Activated CD8-positive, alpha-beta memory T cell treated with anti-CD3 and anti-CD28 coated beads, Interleukin-2, amount 10 ng/mL, durations not matched to agents 7 days and 5 days (primary cell): ENCODE measurements at regions not wholly inside any gene's neighbourhood (a gene's known extent, or its start where the extent isn't known, plus 50 kb on each side); places are given as distances from the start of the nearest gene placed in this dataset.
"Not testable (repeated sequence)": the region's sequence is repeated elsewhere in the genome, so short reads cannot be mapped to it uniquely, and the experiment has no call there.

Experiments used
- ATAC-seq: fragments of 150-1000 bp; cut with Tn5 transposase; one replicate; pipeline ENCODE4 v1.10.0; 2021; ENCODE audit warnings: moderate library complexity
- CTCF ChIA-PET: fragments of 350-600 bp; sonication (Branson Sonifier 250); formaldehyde crosslinking; loops from one replicate; lab custom pipeline; 2021; ENCODE audit warnings: antibody characterized with exemption; lab: Charles Lee
- DNase-seq: peaks from one replicate; pipeline ENCODE4 v3.0.0-alpha.2; 2020
- H3K27ac Mint-ChIP-seq: one replicate; pipeline ENCODE4 v1.8.0; 2021; ENCODE audit warnings: mild to moderate bottlenecking, mixed read lengths
- H3K27me3 Mint-ChIP-seq: one replicate; pipeline ENCODE4 v1.8.0; 2021; ENCODE audit warnings: mixed read lengths
- H3K36me3 Mint-ChIP-seq: one replicate; pipeline ENCODE4 v1.8.0; 2021; ENCODE audit warnings: mild to moderate bottlenecking, mixed read lengths
- H3K4me1 Mint-ChIP-seq: one replicate; pipeline ENCODE4 v1.8.0; 2021; ENCODE audit warnings: mixed read lengths
- H3K4me3 Mint-ChIP-seq: one replicate; pipeline ENCODE4 v1.8.0; 2021; ENCODE audit warnings: mild to moderate bottlenecking, moderate library complexity, mixed read lengths
- H3K9me3 Mint-ChIP-seq: one replicate; pipeline ENCODE4 v1.8.0; 2022; ENCODE audit warnings: low read depth, mixed read lengths

DNA sequence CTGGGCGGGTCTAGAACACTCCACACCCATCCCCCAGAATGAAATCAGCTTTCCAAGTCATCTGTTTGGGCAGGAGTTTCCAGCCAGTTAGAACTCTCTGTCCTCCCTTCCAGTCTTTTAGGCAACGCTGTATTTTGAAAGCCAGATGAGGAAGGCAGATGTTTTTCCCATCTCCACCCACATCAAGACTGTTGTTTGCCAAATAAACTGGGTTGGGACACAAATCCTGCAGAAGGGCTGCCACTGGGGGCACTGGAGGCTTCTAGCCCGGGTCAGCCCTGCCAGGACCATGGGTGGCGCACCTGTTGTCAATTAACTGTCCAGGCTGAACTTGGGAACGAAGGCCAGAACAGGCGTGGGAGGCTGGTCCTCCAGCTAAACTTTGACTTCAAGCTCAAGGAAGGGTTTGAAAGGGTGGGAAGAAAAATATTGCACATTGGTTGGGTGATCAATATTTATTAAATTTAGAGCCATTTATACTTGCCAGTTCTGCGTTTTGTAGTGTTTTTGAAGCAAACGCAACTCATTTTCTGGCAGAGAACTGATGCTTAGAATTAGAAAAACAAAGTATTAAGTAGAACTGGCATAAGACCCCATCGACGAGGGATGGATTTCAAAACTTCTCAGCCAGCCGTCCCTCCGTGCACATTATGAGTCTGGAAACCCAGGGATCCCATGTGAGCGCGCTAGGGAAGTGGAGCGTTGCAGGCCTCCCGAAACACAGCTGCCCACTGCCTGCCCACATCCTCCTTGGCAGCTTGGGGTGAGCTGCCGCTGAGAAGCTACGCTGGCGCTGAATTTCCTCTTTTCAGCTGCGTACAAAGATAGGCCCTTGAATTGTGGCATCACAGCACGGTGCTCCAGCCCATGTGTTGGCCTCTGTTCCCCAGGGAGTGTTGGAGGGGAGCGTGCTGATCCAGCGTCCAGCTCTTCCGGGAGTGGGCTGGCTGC is 297.4 kb downstream of the QKI start:
- H3K4me1 Mint-ChIP-seq, result peaks cover 7% of the 10 kb centered on the region
- peak; percentile 49 for ATAC-seq
- H3K27ac Mint-ChIP-seq, result no peak overlapping the region
- H3K27me3 Mint-ChIP-seq, result peaks cover 8% of the 10 kb centered on the region
- H3K9me3 Mint-ChIP-seq, result no peaks in the 10 kb centered on the region
- no peak overlapping the region for H3K4me3 Mint-ChIP-seq
- CTCF ChIA-PET, result no interaction called here
- no peak for DNase-seq
- no peaks in the 10 kb centered on the region for H3K36me3 Mint-ChIP-seq

DNA sequence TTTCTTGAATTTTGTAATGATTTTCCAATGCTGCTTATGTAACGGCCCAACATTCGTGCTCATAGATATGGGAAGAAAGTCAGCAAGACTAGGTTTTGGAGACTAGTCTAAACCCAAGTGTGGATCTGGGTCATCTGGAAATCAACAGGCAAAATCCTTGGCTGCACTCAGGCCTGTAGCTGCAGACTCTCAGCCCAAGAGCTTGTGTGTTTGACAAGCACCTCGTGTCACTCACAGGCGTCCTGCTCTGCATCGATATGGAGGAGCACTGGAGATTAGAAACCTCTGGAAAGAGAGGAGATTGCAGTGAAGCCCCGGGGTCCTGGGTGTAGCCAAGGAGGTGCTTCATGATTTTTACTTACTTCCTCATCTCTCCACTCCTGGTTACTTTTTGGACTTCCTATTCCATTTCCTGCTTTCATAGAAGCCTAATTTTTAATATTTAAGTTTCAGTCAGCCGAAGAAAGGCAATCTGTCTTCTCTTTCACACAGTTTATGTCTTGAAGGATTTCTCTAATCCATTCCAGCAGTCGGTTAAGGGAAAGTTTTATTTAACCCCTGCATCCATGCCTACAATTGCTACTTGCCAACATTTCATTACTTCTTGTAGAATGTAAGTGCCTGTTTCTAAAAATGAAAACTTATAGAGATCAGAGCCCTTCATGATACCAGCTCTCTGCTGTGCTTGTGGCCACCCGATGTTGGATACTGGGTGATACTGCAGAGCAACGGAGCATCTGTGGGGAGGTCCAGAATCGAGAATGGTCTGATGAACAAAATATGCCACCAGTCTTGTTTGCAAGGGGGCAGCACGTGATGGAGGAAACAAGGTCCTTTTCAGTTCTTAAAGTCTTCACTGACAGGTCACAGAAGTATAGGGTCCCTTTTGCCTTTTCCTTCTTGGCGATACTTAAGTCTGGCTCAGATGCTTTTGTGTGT is 296.3 kb downstream of the QKI start:
- Mint-ChIP-seq H3K4me1 (peaks cover 7% of the 10 kb centered on the region), H3K9me3 (no peaks in the 10 kb centered on the region), H3K27ac (no peak overlapping the region), H3K27me3 (peaks cover 8% of the 10 kb centered on the region), H3K36me3 (no peaks in the 10 kb centered on the region), H3K4me3 (no peak overlapping the region)
- ATAC-seq (no peak), DNase-seq (no peak)
- CTCF ChIA-PET, result no interaction called here

DNA sequence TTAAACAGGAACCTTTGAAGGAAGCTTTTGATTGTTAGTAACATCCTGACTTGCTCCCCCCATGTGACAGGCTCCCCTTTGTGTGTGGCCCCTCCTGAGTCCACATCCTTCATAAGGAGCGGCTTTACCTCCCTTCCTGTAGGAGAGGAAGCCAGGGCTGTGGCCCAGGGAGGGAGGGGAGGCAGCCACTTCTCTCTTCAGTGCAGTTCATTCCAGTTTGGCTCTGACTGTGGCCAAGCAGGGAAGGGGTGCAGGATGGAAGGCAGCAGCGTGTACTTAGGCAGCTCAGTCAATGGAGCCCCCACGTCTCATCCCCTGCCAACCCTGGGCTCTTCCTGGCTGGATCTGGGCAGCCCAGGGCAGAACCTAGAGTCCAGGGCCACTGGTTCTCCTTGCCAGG is 295.2 kb downstream of the QKI start:
- DNase-seq, result no peak
- peaks cover 7% of the 10 kb centered on the region for H3K4me1 Mint-ChIP-seq
- no peaks in the 10 kb centered on the region for H3K9me3 Mint-ChIP-seq
- no peak for ATAC-seq
- peaks cover 8% of the 10 kb centered on the region for H3K27me3 Mint-ChIP-seq
- H3K4me3 Mint-ChIP-seq, result no peak overlapping the region
- CTCF ChIA-PET, result no interaction called here
- H3K27ac Mint-ChIP-seq, result no peak overlapping the region
- H3K36me3 Mint-ChIP-seq, result no peaks in the 10 kb centered on the region

DNA sequence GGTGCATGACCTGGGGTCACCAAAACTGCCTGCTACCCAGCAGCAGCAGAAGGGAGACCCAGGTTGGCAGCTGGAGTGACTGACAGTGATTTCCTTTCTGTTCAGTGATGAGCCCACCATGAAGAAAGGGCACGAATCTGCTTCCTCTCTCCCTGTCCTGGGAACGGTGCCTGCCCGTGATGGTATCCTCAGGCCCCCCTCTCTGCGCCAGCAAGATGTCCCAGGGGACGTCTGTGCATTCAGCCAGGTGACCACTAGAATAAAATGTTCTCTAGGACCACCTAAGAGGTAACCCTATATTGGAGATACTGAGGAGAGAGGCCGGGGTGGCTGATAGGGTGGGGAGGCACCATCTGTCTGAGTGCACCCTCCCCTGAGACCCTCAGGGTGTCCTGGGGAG is 294.7 kb downstream of the QKI start:
- DNase-seq (no peak), ATAC-seq (no peak)
- Mint-ChIP-seq H3K27ac (no peak overlapping the region), H3K36me3 (no peaks in the 10 kb centered on the region), H3K4me3 (no peak overlapping the region), H3K9me3 (no peaks in the 10 kb centered on the region), H3K4me1 (peaks cover 7% of the 10 kb centered on the region), H3K27me3 (peaks cover 8% of the 10 kb centered on the region)
- CTCF ChIA-PET, result no interaction called here

DNA sequence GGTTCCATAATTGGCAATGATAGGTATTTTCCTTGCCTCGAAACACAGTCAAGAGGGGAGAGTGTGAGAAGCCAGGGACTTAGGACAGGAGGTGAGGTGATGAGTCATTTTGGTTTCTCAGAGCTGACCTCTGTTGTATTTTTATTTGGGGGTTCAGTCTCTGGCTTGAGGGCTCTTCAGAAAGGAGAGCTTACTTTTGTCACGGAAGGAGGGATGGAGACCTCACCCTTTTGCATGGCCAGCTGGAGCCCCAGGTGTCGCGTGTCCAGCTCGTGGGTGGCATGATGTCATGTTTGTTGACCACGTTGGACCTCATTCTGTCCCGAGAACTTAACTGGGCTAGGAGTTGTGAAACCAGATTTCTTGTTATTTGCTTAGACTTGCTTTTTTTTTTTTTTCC is 293.9 kb downstream of the QKI start:
- no peak overlapping the region for H3K27ac Mint-ChIP-seq

DNA sequence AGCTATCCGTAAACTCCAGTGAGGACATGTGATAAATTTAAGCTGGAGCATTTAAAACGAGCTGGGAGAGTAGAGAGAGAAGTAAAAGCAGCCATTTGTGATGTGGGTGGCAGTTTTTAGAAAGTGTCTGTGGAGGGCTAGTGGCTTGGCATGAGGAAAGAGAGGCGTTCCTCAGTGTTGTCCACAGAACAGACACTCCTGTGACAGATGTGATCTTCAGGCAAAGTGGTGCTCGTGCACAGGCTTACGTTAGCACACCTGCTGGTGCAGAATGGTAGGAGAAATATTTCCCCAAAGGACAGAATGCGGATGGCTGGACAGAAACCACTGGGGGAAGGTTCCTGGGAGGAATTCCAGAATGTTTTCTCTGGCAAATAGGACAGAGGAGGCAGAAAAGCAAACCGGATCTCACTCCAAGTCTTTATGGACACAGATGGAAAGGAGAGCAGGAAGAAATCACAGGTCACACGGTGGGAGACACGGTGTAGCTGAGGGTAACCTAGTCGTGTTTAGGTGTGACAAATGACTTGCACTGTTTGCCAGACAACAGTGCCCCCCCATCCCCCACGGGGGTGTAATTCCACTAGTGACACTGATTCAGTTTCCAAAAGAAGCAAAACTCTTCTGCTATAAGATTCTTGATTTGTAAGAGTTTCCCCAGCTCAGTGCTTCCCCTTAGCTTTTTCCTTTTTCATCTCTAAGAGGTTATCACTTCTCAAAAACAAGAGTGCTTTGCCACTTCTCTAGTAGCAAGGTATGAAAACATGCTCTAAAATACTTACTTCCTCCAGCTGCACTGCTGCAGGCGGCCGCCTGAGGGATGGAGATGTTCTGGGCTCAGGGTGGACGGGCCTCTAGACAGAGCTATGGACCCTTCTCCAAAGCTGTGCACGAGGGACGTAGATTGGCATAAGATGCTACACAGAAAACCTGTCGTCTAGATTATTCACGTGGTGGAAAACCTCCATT is 293.2 kb downstream of the QKI start:
- Mint-ChIP-seq H3K4me3 (no peak overlapping the region), H3K36me3 (no peaks in the 10 kb centered on the region), H3K27ac (no peak overlapping the region), H3K4me1 (peaks cover 7% of the 10 kb centered on the region), H3K9me3 (no peaks in the 10 kb centered on the region), H3K27me3 (peaks cover 8% of the 10 kb centered on the region)
- CTCF ChIA-PET, result interaction anchor here (0.6 kb wide), 1 partner anchor 280 kb away, joined by 5 read pairs; no protein-coding TSS in a partner anchor
- ATAC-seq, result no peak
- no peak for DNase-seq

More for the DNA sequence above, 293.9 kb downstream of the QKI start:
- peaks cover 8% of the 10 kb centered on the region for H3K27me3 Mint-ChIP-seq
- ATAC-seq, result no peak
- peaks cover 7% of the 10 kb centered on the region for H3K4me1 Mint-ChIP-seq
- H3K36me3 Mint-ChIP-seq, result no peaks in the 10 kb centered on the region
- H3K4me3 Mint-ChIP-seq, result no peak overlapping the region
- H3K9me3 Mint-ChIP-seq, result no peaks in the 10 kb centered on the region
- no peak for DNase-seq
- CTCF ChIA-PET, result no interaction called here

DNA sequence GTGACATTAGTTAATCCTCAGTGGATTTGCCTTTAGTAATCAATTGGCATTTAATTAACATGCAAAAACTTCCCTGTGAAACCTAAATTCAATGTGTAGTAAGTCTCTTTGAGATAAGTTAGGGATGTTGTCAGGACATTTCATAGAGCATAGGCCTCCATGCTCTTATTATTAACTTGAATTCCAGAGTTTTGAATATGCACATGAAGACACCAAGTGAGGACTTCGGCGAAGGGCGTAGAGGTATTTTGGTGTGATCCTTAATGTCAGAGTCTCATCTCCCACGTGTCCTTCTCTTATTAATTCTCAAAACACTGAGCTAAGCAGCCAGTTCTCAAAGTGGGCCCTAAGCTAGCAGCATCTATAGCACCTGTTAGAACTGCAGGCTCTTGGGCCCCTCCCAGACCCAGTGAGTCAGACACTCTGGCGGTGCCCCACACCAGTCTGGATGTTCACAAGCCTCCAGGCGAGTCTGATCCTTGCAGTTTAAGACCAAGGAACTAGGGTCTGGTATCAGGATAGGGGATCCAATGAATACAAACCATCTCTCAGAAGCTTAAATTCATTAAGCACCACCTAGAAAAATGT is 292.1 kb downstream of the QKI start:
- Mint-ChIP-seq H3K9me3 (no peaks in the 10 kb centered on the region), H3K27me3 (peaks cover 8% of the 10 kb centered on the region), H3K4me3 (no peak overlapping the region), H3K36me3 (no peaks in the 10 kb centered on the region), H3K4me1 (no peaks in the 10 kb centered on the region), H3K27ac (no peak overlapping the region)
- CTCF ChIA-PET, result no interaction called here
- DNase-seq (no peak), ATAC-seq (no peak)

DNA sequence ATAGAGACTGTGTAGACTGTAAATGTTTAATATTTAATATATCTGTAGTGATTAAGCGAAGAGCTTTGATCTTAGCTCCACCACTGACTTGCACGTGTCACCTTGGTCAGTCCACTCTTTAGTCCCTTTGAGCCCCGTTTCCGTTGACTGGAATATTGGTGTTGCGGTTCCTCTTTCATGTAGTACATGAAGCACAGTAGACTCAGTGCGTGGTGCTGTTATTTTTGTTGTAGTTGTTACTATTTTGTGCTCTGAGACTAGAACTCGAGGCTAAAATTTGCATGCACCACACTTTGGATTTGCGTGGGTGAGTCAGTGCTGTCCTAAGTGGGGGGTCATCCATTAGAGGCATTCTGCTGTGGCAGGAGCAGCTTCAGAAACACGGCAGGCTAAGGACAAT is 291.4 kb downstream of the QKI start:
- CTCF ChIA-PET, result no interaction called here
- Mint-ChIP-seq H3K27me3 (peaks cover 3% of the 10 kb centered on the region), H3K4me3 (no peak overlapping the region), H3K4me1 (no peaks in the 10 kb centered on the region), H3K9me3 (no peaks in the 10 kb centered on the region), H3K27ac (no peak overlapping the region), H3K36me3 (no peaks in the 10 kb centered on the region)
- DNase-seq (no peak), ATAC-seq (no peak)

DNA sequence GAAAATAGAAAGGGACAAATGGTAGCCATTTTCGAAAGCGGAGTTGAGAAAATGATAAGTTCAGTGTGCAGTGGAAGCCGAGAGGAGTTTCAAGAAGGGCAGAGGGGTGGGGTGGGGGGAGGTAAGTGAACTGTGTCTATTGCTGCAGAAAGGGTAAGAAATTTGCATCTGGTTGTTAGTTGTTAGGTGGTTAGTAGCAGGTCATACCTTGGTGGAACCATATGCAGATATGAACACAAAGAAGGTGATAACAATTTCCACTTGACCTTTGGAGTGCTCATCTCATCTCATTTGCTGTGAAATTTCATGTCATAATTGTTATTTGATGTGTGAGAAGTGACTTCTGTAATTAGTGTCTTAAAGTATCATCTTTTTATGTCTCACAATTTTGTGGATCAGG is 288.2 kb downstream of the QKI start:
- DNase-seq, result no peak
- no peaks in the 10 kb centered on the region for H3K9me3 Mint-ChIP-seq
- H3K27me3 Mint-ChIP-seq, result no peaks in the 10 kb centered on the region
- no peaks in the 10 kb centered on the region for H3K36me3 Mint-ChIP-seq
- no peak for ATAC-seq
- H3K4me3 Mint-ChIP-seq, result no peak overlapping the region
- CTCF ChIA-PET, result no interaction called here
- H3K4me1 Mint-ChIP-seq, result no peaks in the 10 kb centered on the region
- no peak overlapping the region for H3K27ac Mint-ChIP-seq

DNA sequence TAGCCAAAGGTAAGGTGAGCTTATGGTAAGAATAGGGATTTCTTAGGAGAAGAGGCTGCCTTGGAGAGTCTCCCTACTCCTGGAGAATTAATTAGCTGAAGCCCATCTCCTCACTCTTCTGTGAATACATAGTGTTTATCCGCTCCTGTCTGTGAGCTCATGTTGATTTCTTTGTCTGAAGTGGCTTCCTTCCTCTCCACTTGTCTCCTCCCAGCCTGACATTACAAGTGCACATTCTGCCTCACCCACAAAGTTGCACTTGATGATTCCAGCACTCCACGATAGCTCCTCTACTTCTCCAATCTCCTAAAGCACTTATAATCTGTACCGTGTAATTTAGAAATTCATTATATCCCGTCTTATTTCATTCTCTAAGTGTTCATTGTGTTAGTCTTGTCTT is 287.2 kb downstream of the QKI start:
- CTCF ChIA-PET, result no interaction called here
- Mint-ChIP-seq H3K27me3 (no peaks in the 10 kb centered on the region), H3K36me3 (no peaks in the 10 kb centered on the region), H3K9me3 (no peaks in the 10 kb centered on the region), H3K27ac (no peak overlapping the region), H3K4me3 (no peak overlapping the region), H3K4me1 (no peaks in the 10 kb centered on the region)
- DNase-seq, result no peak
- ATAC-seq, result no peak

DNA sequence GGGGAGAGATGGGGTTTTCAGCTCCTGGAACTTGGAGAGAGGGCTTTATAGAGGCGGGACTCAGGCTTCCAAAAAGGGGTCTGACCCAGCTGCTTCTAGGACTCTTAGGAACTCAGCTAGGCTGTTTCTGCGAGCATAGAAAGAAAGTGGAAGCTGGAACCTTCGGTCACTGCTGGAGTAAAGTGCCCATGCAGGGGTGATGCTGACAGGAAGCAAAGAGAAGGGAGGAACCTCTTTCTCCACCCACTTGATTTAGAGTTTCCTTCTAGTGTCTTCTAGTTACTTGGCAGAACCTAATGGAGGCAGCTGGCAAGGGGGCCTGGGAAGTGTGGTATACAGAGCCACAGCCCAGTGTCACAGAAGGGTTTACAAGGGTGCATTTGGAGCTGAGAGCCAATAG is 283.6 kb downstream of the QKI start:
- CTCF ChIA-PET, result no interaction called here
- Mint-ChIP-seq H3K36me3 (no peaks in the 10 kb centered on the region), H3K9me3 (no peaks in the 10 kb centered on the region), H3K27ac (no peak overlapping the region), H3K4me1 (no peaks in the 10 kb centered on the region), H3K27me3 (no peaks in the 10 kb centered on the region), H3K4me3 (no peak overlapping the region)
- DNase-seq (no peak), ATAC-seq (no peak)

DNA sequence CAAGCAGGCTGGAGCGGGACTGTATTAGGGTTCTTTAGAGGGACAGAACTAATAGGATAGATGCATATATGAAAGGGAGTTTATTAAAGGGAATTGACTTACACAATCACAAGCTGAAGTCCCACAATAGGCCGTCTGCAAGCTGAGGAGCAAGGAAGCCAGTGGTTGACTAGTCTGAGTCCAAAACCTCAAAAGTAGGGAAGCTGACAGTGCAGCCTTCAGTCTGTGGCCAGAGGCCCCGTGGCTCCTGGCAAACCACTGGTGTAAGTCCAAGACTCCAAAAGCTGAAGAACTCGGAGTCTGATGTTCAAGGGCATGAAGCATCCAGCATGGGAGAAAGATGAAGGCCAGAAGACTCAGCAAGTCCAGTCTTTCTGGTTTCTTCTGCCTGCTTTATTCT is 281.8 kb downstream of the QKI start:
- CTCF ChIA-PET, ATAC-seq, H3K4me3 Mint-ChIP-seq: not testable (repeated sequence)

More for the DNA sequence above, 281.8 kb downstream of the QKI start:
- H3K27me3 Mint-ChIP-seq, H3K27ac Mint-ChIP-seq, H3K36me3 Mint-ChIP-seq, DNase-seq, H3K4me1 Mint-ChIP-seq, H3K9me3 Mint-ChIP-seq: not testable (repeated sequence)
